ENCODE measurements at regions not wholly inside any gene's neighbourhood (a gene's known extent, or its start where the extent isn't known, plus 50 kb on each side); places are given as distances from the start of the nearest gene placed in this dataset.

DNA sequence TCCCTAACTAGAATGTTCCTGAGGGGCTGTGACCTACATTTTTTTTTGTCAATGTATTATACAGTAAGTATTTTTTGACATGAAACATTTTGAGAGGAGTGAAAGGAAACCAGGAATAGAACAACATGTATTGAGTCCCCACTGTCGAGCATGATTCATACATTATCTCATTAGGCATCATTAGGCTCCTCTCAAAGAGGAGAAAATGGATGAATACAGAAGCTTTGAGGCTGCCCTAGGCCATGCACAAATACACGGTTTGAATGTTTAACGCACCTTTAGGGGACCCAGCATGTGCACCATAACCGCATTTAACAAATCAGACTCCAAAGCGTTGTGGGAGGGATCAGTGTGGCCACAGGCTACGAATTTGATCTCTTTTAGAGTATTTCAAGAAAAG, 87.8 kb downstream of the TBXT start (continued):
- TF ChIP-seq, protein P1, sequence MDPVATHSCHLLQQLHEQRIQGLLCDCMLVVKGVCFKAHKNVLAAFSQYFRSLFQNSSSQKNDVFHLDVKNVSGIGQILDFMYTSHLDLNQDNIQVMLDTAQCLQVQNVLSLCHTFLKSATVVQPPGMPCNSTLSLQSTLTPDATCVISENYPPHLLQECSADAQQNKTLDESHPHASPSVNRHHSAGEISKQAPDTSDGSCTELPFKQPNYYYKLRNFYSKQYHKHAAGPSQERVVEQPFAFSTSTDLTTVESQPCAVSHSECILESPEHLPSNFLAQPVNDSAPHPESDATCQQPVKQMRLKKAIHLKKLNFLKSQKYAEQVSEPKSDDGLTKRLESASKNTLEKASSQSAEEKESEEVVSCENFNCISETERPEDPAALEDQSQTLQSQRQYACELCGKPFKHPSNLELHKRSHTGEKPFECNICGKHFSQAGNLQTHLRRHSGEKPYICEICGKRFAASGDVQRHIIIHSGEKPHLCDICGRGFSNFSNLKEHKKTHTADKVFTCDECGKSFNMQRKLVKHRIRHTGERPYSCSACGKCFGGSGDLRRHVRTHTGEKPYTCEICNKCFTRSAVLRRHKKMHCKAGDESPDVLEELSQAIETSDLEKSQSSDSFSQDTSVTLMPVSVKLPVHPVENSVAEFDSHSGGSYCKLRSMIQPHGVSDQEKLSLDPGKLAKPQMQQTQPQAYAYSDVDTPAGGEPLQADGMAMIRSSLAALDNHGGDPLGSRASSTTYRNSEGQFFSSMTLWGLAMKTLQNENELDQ (tag by site-specific recombination; IDR thresholded peaks at IDR 0.05; ENCODE audit: low read depth): no peak
- TF ChIP-seq KLF8 (tag by site-specific recombination; IDR thresholded peaks at IDR 0.05): no peak
- TF ChIP-seq, protein P2, sequence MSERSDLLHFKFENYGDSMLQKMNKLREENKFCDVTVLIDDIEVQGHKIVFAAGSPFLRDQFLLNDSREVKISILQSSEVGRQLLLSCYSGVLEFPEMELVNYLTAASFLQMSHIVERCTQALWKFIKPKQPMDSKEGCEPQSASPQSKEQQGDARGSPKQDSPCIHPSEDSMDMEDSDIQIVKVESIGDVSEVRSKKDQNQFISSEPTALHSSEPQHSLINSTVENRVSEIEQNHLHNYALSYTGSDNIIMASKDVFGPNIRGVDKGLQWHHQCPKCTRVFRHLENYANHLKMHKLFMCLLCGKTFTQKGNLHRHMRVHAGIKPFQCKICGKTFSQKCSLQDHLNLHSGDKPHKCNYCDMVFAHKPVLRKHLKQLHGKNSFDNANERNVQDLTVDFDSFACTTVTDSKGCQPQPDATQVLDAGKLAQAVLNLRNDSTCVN (tag by site-specific recombination; optimal IDR thresholded peaks at IDR 0.05): no peak
- TF ChIP-seq ZNF239 (tag by site-specific recombination; IDR thresholded peaks at IDR 0.05): no peak
- TF ChIP-seq ZNF341 (tag by site-specific recombination; IDR thresholded peaks at IDR 0.05; ENCODE audit: low read depth): no peak
- no peak for TF ChIP-seq ZNF366 (tag by site-specific recombination; conservative IDR thresholded peaks at IDR 0.05)

DNA sequence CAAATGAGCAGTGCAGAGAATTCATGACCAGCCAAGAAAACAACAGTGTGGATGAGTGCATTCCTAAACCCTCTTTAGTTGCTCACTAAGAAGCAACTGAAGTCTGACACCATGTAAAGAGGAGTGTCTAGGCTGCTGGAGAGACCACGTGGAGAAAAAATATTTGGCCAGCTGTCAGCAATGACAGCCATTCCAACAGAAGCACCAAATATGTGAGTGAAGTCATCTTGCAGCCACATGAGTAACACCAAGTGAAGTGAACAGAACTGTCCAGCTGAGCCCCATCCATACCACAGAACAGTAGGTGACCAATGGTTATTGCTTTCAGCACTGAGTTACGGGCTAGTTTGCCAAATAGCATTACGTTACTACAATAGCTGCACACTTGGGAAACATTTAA, 89.4 kb downstream of the TBXT start:
- ChIA-PET CTCF (interaction anchor here (0.6 to 1.0 kb wide), 3 partner anchors 19 to 1077 kb away, joined by 3 to 5 read pairs (median 4); no protein-coding TSS in a partner anchor), POLR2A (no interaction called here)
- Histone ChIP-seq H3K9me3 (ENCODE audit: control insufficient read depth, insufficient read depth, low read depth, low read length) (no peaks in the 10 kb centered on the region), H3K4me3 (ENCODE audit: low read depth, low read length) (no peak overlapping the region), H3K27ac (ENCODE audit: extremely low read depth, low read depth, low read length) (no peak overlapping the region), H3K4me1 (ENCODE audit: control insufficient read depth, insufficient read depth, low read length) (no peaks in the 10 kb centered on the region), H3K36me3 (ENCODE audit: control insufficient read depth in 2 of 2, insufficient read depth in 1 of 2, low read length in 2 of 2) (no peaks in the 10 kb centered on the region)
- TF ChIP-seq, protein P3, sequence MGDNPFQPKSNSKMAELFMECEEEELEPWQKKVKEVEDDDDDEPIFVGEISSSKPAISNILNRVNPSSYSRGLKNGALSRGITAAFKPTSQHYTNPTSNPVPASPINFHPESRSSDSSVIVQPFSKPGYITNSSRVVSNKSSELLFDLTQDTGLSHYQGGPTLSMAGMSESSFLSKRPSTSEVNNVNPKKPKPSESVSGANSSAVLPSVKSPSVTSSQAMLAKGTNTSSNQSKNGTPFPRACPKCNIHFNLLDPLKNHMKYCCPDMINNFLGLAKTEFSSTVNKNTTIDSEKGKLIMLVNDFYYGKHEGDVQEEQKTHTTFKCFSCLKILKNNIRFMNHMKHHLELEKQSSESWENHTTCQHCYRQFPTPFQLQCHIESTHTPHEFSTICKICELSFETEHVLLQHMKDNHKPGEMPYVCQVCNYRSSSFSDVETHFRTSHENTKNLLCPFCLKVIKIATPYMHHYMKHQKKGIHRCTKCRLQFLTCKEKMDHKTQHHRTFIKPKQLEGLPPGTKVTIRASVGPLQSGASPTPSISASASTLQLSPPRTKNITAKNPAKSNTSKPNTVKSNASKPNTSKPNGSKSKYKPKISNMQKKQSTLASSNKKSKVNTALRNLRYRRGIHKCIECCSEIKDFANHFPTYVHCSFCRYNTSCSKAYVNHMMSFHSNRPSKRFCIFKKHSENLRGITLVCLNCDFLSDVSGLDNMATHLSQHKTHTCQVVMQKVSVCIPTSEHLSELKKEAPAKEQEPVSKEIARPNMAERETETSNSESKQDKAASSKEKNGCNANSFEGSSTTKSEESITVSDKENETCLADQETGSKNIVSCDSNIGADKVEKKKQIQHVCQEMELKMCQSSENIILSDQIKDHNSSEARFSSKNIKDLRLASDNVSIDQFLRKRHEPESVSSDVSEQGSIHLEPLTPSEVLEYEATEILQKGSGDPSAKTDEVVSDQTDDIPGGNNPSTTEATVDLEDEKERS (tag by site-specific recombination; IDR thresholded peaks at IDR 0.05): no peak
- TF ChIP-seq ZNF24 (tag by site-specific recombination; IDR thresholded peaks at IDR 0.05): no peak
- TF ChIP-seq, protein P4, sequence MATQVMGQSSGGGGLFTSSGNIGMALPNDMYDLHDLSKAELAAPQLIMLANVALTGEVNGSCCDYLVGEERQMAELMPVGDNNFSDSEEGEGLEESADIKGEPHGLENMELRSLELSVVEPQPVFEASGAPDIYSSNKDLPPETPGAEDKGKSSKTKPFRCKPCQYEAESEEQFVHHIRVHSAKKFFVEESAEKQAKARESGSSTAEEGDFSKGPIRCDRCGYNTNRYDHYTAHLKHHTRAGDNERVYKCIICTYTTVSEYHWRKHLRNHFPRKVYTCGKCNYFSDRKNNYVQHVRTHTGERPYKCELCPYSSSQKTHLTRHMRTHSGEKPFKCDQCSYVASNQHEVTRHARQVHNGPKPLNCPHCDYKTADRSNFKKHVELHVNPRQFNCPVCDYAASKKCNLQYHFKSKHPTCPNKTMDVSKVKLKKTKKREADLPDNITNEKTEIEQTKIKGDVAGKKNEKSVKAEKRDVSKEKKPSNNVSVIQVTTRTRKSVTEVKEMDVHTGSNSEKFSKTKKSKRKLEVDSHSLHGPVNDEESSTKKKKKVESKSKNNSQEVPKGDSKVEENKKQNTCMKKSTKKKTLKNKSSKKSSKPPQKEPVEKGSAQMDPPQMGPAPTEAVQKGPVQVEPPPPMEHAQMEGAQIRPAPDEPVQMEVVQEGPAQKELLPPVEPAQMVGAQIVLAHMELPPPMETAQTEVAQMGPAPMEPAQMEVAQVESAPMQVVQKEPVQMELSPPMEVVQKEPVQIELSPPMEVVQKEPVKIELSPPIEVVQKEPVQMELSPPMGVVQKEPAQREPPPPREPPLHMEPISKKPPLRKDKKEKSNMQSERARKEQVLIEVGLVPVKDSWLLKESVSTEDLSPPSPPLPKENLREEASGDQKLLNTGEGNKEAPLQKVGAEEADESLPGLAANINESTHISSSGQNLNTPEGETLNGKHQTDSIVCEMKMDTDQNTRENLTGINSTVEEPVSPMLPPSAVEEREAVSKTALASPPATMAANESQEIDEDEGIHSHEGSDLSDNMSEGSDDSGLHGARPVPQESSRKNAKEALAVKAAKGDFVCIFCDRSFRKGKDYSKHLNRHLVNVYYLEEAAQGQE (tag by site-specific recombination; IDR thresholded peaks at IDR 0.05): peak; percentile 58; the same call in 1 of the 2 replicates
- TF ChIP-seq FEZF1 (tag by site-specific recombination; IDR thresholded peaks at IDR 0.05): peak; percentile 86
- peak; percentile 67; the same call in 1 of the 2 replicates for TF ChIP-seq ZFP37 (tag by site-specific recombination; IDR thresholded peaks at IDR 0.05)
- TF ChIP-seq ZIC2 (tag by site-specific recombination; IDR thresholded peaks at IDR 0.05): peak; percentile 89
- peak; percentile 26; the same call in 1 of the 2 replicates for TF ChIP-seq ZNF600 (tag by site-specific recombination; IDR thresholded peaks at IDR 0.05)

DNA sequence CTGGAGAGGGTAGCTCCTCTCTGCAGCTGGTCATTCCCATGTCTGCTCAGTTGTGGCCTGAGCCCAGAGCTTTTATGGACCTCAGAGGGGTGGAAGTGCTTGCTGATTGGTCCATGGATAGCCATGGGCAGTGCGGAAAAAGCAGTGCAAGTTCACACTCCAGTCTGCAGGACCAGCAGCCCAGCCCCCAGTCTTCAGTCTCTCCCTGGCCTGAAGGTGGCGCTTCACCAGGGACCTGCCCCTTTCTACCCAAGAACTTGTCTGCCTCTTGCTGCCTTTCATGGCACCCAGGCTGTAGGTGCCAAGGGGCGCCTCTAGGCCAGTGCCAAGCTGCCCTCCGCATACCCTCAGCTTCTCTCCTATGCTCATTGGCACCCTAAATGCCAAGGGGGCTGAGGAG, 91.0 kb downstream of the TBXT start:
- Histone ChIP-seq H3K4me3 (ENCODE audit: low read depth, low read length) (no peak overlapping the region), H3K27ac (ENCODE audit: extremely low read depth, low read depth, low read length) (no peak overlapping the region), H3K9me3 (ENCODE audit: control insufficient read depth, insufficient read depth, low read depth, low read length) (no peaks in the 10 kb centered on the region), H3K36me3 (ENCODE audit: control insufficient read depth in 2 of 2, insufficient read depth in 1 of 2, low read length in 2 of 2) (no peaks in the 10 kb centered on the region), H3K4me1 (ENCODE audit: control insufficient read depth, insufficient read depth, low read length) (no peaks in the 10 kb centered on the region)
- CTCF ChIA-PET: interaction anchor here (0.5 to 1.2 kb wide), 4 partner anchors 17 to 1409 kb away, joined by 3 to 5 read pairs (median 4); no protein-coding TSS in a partner anchor
- POLR2A ChIA-PET: no interaction called here
- TF ChIP-seq ZNF629 (tag by site-specific recombination; IDR thresholded peaks at IDR 0.05): no peak
- TF ChIP-seq ZFP3 (tag by site-specific recombination; IDR thresholded peaks at IDR 0.05; ENCODE audit: low read depth): no peak
- no peak for TF ChIP-seq KLF1 (tag by site-specific recombination; IDR thresholded peaks at IDR 0.05)
- TF ChIP-seq, protein P5, sequence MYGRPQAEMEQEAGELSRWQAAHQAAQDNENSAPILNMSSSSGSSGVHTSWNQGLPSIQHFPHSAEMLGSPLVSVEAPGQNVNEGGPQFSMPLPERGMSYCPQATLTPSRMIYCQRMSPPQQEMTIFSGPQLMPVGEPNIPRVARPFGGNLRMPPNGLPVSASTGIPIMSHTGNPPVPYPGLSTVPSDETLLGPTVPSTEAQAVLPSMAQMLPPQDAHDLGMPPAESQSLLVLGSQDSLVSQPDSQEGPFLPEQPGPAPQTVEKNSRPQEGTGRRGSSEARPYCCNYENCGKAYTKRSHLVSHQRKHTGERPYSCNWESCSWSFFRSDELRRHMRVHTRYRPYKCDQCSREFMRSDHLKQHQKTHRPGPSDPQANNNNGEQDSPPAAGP (tag by site-specific recombination; IDR thresholded peaks at IDR 0.05): no peak
- TF ChIP-seq, protein P6, sequence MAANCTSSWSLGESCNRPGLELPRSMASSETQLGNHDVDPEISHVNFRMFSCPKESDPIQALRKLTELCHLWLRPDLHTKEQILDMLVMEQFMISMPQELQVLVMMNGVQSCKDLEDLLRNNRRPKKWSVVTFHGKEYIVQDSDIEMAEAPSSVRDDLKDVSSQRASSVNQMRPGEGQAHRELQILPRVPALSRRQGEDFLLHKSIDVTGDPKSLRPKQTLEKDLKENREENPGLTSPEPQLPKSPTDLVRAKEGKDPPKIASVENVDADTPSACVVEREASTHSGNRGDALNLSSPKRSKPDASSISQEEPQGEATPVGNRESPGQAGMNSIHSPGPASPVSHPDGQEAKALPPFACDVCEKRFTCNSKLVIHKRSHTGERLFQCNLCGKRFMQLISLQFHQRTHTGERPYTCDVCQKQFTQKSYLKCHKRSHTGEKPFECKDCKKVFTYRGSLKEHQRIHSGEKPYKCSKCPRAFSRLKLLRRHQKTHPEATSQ (tag by site-specific recombination; IDR thresholded peaks at IDR 0.05): no peak
- no peak for TF ChIP-seq ZNF626 (tag by site-specific recombination; IDR thresholded peaks at IDR 0.05)
- no peak for TF ChIP-seq ZNF544 (tag by site-specific recombination; IDR thresholded peaks at IDR 0.05)
- TF ChIP-seq ZNF132 (tag by site-specific recombination; IDR thresholded peaks at IDR 0.05; ENCODE audit: borderline replicate concordance): no peak

Measured in HEK293 (cell line).